Breast epithelium (tissue), 3 donors: ENCODE measurements at regions not wholly inside any gene's neighbourhood (a gene's known extent, or its start where the extent isn't known, plus 50 kb on each side); places are given as distances from the start of the nearest gene placed in this dataset.

Source experiments
- POLR2AphosphoS5 ChIP-seq, 3 donors: sonication (generic); formaldehyde crosslinking; IDR thresholded peaks; one replicate each; pipeline ENCODE4 v1.6.1; 2017; ENCODE audit warnings: antibody characterized with exemption in 3 of 3
- TF ChIP-seq, protein P1 (sequence below), 3 donors: fragments of 450-650 bp; IDR thresholded peaks; one replicate each; pipeline ENCODE4 v1.5.1; 2016 to 2017; ENCODE audit warnings: antibody characterized with exemption in 3 of 3, mild to moderate bottlenecking in 3 of 3, moderate library complexity in 3 of 3

DNA sequence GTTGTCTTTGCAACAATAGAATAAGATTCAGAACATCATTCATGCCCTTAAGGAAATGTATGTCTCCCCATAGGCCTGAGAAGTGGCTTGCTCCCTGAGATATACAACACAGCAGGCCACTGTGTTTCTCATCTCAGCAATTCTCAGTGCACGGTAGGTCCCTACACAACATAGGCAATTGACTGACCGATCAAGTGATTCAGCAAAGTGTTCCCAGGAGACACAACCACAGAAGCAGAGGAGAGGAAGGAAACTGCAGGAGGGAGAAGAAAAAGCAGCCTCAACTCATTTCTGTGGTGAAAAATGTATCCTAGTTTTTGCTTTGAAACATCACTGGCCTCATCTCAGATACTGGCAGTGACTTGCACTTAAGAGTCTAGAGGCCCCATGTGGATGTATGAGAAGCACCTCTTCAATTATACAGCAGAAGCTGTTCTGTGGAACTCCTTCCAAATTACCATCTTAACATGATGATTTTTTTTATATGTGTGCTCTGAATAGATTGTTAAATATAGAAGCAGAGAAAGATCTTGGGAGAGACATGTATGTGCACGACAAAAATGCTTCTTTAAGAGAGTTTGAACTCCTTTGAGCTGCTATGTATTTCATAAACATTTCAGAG lies 306.8 kb downstream of the XPNPEP1 start:
- TF ChIP-seq, protein P1, sequence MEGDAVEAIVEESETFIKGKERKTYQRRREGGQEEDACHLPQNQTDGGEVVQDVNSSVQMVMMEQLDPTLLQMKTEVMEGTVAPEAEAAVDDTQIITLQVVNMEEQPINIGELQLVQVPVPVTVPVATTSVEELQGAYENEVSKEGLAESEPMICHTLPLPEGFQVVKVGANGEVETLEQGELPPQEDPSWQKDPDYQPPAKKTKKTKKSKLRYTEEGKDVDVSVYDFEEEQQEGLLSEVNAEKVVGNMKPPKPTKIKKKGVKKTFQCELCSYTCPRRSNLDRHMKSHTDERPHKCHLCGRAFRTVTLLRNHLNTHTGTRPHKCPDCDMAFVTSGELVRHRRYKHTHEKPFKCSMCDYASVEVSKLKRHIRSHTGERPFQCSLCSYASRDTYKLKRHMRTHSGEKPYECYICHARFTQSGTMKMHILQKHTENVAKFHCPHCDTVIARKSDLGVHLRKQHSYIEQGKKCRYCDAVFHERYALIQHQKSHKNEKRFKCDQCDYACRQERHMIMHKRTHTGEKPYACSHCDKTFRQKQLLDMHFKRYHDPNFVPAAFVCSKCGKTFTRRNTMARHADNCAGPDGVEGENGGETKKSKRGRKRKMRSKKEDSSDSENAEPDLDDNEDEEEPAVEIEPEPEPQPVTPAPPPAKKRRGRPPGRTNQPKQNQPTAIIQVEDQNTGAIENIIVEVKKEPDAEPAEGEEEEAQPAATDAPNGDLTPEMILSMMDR (IDR thresholded peaks at IDR 0.05) = no peak
- no peak for TF ChIP-seq POLR2AphosphoS5 (IDR thresholded peaks at IDR 0.05)
